GM18951 (cell line): ENCODE measurements at regions not wholly inside any gene's neighbourhood (a gene's known extent, or its start where the extent isn't known, plus 50 kb on each side); places are given as distances from the start of the nearest gene placed in this dataset.

Experiments
- POLR2A ChIP-seq: IDR thresholded peaks from 4 replicates; pipeline ENCODE4 v1.6.1; 2011; ENCODE audit warnings: mild to moderate bottlenecking; ENCODE audit not compliant: insufficient read length, insufficient read depth; ENCODE audit errors: extremely low read depth
- in situ Hi-C: fragments of 300-500 bp; cut with MboI; formaldehyde crosslinking; loops from one replicate; pipeline ENCODE4 v1.12.0; 2022; ENCODE audit warnings: low sequenced_read_pairs, mixed read lengths, inconsistent platforms; ENCODE audit not compliant: unreplicated experiment

- in situ Hi-C loops = no loop called here
- no peak for TF ChIP-seq POLR2A
These were observed 341.8 kb downstream of the CYRIA start for GRCh38 chr2:16323551-16324543.

GRCh38 chr2:16323126-16323520, 342.5 kb downstream of the CYRIA start:
- no peak for TF ChIP-seq POLR2A
- in situ Hi-C loops = no loop called here

- TF ChIP-seq POLR2A = no peak
- in situ Hi-C loops = no loop called here
These were observed 343.1 kb downstream of the CYRIA start for GRCh38 chr2:16322308-16323125.

- in situ Hi-C loops = no loop called here
- TF ChIP-seq POLR2A = no peak
These were observed 343.8 kb downstream of the CYRIA start for GRCh38 chr2:16321872-16322271.

GRCh38 chr2:16321256-16321655, 344.4 kb downstream of the CYRIA start:
- in situ Hi-C loops = no loop called here
- TF ChIP-seq POLR2A = no peak

GRCh38 chr2:16320716-16321115, 344.9 kb downstream of the CYRIA start:
- TF ChIP-seq POLR2A = no peak
- in situ Hi-C loops = no loop called here

DNA sequence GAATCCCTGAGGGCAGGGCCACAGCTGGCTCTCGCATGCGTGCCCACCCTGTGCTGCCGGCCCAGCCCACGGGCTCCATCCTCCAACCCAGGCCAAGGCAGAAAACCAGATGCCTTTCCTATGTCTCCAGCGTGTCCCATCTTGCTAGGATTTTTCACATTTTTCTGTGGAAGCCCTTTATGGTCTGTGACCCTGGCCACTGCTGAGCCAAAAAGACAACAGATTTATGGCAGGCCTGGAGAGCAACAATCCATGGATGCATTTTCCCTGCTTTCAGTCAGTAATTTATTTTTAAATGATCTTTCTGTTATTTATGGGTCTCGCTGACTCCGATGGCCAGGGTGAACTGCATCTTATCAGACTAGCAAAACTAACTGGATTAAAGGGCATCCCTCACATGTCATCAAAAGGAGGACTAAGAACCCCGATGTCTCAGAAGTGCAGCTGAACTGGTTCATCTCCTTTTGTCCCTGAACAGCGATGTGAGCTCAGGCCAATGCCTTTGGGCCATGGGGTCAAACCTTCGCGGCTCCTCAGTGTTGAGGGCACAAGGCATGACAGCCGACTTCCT, 346.0 kb downstream of the CYRIA start:
- in situ Hi-C loops = no loop called here
- no peak for TF ChIP-seq POLR2A

GRCh38 chr2:16318474-16319195, 347.0 kb downstream of the CYRIA start:
- no peak for TF ChIP-seq POLR2A
- in situ Hi-C loops = no loop called here

DNA sequence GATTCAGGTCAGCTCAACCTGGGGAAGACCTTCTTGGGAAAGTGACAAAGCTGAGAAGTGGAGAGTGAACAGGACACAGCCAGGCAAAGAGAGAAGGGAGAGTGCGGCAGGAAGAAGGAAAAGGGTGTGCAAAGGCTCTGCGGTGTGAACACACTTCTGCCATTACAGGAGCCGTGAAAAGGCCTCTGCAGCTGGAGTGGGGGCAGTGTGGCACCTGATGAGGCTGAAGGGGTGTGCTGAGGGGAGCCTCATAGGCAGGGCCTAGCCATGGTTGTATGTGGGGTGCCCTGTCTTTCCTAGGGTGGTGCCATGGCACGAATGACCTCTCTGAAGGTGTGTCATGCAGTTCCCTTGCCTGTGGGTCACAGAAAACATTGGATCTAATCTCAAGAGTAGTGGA, 347.6 kb downstream of the CYRIA start:
- no peak for TF ChIP-seq POLR2A
- in situ Hi-C loops = no loop called here

DNA sequence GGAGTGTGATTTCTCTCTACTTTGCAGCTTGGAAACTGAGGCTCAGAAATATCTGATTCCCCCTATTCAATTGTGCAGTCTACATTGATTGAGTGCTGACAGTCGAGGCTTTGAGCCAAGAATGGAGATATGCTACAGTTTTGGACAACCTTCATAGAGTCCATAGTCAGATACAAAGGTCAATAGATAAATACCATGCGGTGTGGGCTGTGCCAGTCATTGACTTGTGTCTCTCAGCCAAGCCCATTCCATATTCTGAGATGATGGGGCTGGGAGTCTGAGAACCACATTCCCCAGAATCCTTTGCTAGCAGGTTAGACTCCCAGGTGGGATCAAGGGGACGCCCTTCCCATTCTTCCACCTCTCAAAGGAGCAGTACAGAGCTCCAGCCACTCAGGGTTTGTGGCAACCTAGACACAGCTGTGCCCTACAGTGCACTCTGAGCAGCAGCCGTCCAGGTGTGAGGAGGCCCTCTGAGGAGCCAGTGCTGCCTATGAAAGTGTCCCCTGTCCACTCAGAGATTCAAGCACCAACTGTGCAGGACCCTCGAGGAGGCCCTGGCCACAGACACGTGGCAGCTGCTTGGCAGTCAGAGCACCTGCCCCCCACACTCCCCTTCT, 348.3 kb downstream of the CYRIA start:
- in situ Hi-C loops = no loop called here

DNA sequence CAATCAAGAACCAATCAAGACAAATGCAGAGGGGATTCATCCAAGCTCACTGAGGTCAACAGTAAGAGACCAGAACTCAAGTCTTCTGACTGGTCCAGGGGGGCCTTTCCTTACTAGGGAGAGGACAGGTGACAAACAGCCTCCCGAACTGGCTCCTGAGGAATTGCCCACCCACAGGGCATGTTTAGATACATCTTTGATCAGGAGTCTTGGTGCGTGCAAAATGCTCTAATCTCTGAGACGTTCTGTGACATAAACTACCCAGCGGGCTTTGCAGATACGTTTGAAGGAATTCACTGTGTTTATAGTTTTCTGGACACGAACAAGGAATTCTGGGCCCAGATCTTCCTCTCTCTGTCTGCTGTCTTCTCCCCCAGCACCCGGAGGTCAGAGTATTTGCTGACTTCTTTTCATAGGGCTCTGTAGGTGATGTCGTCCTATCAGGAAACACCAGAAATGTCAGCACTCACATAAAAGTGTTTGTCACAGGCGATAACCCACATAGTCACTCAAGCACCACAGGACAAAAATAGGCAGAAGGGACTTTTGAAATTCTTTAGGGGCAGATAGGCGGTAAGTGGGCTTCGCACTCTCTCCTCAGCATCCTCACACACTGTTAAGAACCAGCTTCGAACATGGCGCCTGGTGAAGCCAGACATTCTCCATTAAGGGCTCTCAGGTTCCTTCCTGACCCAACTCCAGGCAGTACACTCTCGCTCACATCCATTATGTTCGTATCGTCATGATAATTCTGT, 349.0 kb downstream of the CYRIA start:
- in situ Hi-C loops = no loop called here

More for the DNA sequence above, 348.3 kb downstream of the CYRIA start:
- TF ChIP-seq POLR2A = no peak

GRCh38 chr2:16315908-16316307, 349.7 kb downstream of the CYRIA start:
- in situ Hi-C loops = no loop called here
- TF ChIP-seq POLR2A = no peak

More for the DNA sequence above, 349.0 kb downstream of the CYRIA start:
- no peak for TF ChIP-seq POLR2A
